Jurkat, Clone E6-1 (cell line): ENCODE measurements at regions not wholly inside any gene's neighbourhood (a gene's known extent, or its start where the extent isn't known, plus 50 kb on each side); places are given as distances from the start of the nearest gene placed in this dataset.

Experiments used
- DNase-seq: peaks from one replicate; pipeline ENCODE4 v3.0.0-alpha.2; 2011; ENCODE audit warnings: low read depth, low spot score
- H3K4me3 ChIP-seq: 2 replicates; pipeline ENCODE4 v1.5.1; 2011; ENCODE audit warnings: mild to moderate bottlenecking, low read length, control low read depth, moderate library complexity

- no peak overlapping the region for H3K4me3 ChIP-seq
- DNase-seq: no peak
These were observed 178.0 kb downstream of the PRDM2 start for GRCh38 chr1:13878021-13878420.

DNA sequence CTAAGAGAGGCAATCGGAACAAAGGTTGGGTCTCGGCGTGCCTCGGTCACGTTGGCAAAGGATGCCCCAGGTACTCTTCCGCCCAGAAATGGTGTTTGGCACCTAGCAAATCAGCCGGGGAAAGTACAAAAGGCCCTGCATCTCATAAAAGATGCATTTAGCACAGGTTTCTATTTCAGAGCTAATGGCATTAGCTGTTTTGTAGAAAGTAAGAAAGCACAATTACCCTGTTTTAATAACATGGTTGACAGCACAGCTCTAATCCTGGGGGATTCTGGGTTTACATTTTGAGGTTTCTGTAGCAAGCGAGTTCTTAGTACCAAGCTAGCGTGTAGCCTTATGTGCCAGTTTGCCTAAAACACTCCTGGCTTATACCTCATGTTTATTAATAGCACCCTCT is 178.5 kb downstream of the PRDM2 start:
- no peak for DNase-seq
- H3K4me3 ChIP-seq: no peak overlapping the region

- DNase-seq: no peak
- H3K4me3 ChIP-seq: no peak overlapping the region
These were observed 181.5 kb downstream of the PRDM2 start for GRCh38 chr1:13881385-13882088.

DNA sequence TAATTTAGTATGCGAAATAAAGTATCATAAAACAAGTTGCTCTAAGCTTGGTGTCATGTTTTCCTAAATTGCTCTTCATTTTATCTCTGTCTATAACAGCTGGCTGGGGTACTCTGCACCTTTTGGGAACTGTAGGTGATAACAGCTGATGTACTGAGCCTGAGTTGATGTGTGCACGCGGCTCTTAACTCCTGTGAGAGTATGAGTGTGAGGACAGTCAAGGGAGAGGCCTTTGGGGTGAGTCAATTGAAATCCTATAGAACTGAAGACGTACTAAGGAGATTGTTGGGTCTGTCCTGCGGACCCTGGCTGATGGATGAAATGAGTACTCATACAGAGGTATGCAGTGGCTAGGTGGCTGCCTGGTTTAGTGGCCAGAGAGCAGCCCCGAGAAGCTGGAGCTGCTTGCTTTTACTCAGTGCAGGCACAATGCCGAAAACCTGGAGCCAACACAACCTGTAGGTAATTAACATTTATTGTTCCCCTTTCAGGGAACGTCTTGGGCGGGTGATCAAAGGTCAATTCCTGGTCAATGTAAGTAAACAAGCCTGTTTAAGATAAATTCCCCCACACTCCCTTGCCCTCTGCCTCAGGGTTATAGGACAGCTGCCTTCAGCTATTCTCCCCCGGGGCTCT is 188.5 kb downstream of the PRDM2 start:
- no peak for DNase-seq
- H3K4me3 ChIP-seq: no peak overlapping the region

DNA sequence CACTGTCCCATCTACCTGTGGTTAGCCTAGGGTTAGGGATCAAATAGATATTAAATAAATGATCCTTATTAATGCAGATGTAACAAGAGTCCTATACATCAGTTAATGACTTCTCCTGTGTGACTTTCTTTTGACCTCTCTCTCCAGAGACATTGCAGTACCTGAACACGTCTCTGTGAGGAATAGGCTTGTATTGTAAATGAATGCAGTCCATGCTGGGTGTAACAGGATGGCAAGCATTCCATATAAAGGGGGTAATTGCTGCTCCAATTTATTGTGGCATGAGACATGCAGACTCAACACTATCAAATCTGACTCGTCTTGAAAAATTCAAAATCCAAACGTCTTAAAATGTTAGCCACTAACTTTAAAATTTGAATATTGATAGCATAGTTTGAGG is 189.5 kb downstream of the PRDM2 start:
- DNase-seq: no peak
- no peak overlapping the region for H3K4me3 ChIP-seq

DNA sequence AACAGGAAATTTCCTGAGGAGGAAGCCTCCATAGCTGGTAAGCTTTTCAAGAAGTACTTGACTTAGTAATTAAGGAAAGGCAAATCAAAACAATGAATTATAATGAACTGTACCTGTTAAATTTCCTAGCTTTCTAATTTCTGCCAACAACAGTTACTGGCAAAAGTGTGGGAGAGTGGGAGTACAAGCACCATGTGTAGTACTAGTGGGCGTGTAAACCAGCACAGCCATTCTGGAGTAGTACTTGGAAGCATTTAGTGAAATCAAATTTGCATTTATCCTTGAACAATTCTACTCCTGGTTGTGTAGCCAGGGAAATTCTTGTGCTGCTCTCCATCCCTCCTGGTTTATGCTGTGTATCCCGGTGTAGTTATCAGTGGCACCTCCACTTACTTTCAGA is 190.8 kb downstream of the PRDM2 start:
- H3K4me3 ChIP-seq: no peak overlapping the region
- DNase-seq: no peak

DNA sequence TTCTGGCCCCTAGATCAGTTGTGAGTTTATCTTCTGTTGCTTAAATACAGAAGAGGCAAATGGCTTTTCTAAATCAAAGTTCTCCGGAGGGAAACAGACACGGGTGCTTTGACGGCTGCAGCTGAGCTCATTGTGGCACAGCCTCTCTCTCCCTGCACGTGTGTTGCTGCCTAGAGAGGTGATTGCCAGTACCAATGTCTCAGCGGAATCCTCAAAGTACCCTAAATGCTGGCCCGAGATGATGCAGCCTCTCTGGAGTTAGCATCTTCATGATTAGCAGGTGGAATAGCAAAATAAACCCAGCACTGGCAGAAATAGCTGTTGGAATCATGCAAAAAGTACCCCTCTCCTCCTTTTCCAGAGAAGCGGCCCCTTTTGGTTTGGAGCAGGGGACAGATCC is 192.2 kb downstream of the PRDM2 start:
- H3K4me3 ChIP-seq: no peak overlapping the region
- DNase-seq: no peak

GRCh38 chr1:13892671-13893325 is 192.8 kb downstream of the PRDM2 start:
- no peak for DNase-seq
- no peak overlapping the region for H3K4me3 ChIP-seq

GRCh38 chr1:13893409-13893821 is 193.4 kb downstream of the PRDM2 start:
- DNase-seq: no peak
- H3K4me3 ChIP-seq: no peak overlapping the region

GRCh38 chr1:13896932-13897331 is 196.9 kb downstream of the PRDM2 start:
- no peak for DNase-seq
- H3K4me3 ChIP-seq: no peak overlapping the region

- DNase-seq: no peak
- no peak overlapping the region for H3K4me3 ChIP-seq
These were observed 198.4 kb downstream of the PRDM2 start for GRCh38 chr1:13898406-13898805.

GRCh38 chr1:13899856-13900255 is 199.9 kb downstream of the PRDM2 start:
- H3K4me3 ChIP-seq: no peak overlapping the region
- DNase-seq: no peak

DNA sequence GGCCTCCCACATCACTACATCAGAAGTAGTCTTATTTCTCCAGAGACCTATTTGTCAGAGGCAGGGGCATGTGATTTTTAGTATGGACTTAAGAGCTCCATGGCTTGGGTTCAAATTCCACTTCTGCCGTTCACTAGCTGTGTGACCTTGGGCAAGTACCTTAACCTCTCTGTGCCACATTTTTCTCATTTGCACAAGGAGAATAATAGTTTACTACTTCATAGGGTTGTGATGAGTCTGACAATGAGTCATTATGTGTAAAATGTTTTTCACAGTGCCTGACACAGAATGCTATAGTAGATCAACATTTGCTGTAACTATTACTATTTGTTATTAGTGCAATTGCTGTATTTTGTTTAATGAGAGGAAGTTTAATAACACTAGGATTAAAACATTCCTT is 200.6 kb downstream of the PRDM2 start:
- DNase-seq: no peak
- no peak overlapping the region for H3K4me3 ChIP-seq

GRCh38 chr1:13901039-13901438 is 201.1 kb downstream of the PRDM2 start:
- no peak for DNase-seq
- H3K4me3 ChIP-seq: no peak overlapping the region

DNA sequence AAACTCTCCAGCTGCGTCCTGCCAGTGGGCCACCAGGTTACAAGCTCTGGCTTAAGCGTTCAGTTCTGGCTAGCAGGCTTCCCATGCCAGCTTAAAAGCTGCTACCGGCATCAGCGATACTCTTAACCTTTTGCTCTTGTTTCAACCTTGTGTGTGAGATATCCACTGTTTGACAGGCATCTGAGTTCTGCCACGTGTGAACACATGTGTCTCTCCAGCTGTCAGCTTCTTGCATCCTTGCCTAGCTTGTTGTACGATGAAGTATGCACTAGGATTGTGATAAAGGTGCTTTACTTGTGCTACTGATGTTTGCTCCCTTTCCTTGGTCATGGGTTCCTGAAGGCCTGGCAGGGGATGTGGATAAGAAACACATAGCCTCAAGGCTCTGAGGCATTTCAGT is 201.6 kb downstream of the PRDM2 start:
- H3K4me3 ChIP-seq: no peak overlapping the region
- no peak for DNase-seq

- H3K4me3 ChIP-seq: no peak overlapping the region
- DNase-seq: no peak
These were observed 208.1 kb downstream of the PRDM2 start for GRCh38 chr1:13908128-13908527.

DNA sequence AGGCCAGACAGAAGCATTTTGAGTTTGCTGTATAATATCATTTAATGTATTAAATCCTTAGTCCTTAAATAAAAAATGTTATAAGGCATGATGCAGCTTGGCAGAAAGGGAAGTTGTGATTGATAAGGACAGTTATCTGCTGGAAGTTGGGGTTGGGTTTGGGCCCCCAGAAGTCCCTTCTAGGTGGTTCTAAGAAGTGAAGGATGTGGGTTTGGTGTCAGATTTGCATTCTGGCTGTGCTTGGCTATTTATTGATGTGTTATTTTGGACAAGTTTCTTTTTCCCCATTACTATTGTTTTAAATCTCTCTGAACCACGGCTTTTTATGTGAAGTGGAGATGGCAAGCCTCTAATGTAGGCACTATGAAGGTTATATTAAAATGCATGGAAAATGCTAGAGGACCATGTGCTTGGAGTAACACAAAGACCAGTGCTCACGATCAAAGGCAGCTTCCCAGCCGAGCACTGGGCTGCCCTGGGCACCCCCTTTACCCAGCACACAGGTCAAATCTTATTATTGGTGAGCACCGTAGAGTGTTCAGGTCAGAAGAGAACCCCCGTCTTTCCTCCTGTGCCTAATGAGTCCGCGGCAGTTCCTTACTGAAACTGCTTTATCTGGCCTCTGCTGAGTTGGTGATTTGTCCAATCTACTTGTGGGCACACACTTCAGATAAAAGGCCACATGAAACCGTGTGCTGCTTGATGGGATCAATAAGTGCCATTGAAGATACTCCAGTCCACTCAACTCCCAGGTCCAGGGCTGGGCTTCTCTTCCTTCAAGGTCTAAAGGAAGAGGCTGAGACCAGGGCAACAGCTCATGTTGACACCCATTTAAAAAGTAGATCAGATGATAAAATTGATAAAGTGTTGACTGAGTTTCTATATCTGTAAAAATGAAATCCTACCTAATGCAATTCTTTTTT is 212.0 kb downstream of the PRDM2 start:
- no peak overlapping the region for H3K4me3 ChIP-seq
- DNase-seq: no peak

DNA sequence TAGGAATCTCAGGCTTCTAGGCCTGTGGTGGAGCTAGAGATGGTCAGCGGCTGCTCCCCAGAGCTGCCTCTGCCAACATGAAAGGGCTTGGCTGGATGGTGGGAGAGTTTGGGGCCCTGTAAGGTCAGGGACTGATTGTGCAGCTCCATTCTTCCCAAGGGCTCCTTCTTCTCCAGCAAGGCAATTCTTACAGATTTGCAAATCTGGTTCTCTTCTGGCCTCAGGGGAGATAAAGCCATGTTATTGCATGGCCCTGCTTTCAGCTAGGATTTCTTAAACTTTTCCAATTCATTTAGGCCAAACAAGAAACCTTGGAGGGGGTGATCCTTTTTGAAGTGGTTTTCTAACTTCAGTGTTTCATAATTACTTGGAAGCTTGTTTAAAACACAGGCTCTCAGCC is 213.4 kb downstream of the PRDM2 start:
- DNase-seq: no peak
- no peak overlapping the region for H3K4me3 ChIP-seq

DNA sequence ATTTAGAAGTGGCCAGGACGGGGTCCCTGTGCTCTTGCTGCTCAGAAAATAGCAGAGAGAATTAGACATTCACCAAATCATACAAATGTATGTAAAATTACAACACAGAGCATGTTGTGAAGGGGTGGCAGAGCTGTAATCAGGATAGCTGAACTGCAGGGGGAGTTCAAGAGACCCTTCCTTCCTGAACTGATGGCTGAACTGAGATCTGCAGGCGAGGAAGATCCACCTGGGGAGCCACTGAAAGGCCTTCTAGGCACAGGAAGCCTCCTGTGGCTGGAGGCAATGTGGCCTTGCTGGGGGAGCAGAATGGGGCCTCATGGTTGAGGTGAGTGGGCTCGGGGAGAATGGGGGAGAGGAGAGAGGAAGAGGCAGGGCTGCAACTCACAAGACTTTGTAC is 216.5 kb downstream of the PRDM2 start:
- DNase-seq: no peak
- no peak overlapping the region for H3K4me3 ChIP-seq

- H3K4me3 ChIP-seq: no peak overlapping the region
- no peak for DNase-seq
These were observed 217.6 kb downstream of the PRDM2 start for GRCh38 chr1:13917607-13918006.
